ENCODE measurements at regions not wholly inside any gene's neighbourhood (a gene's known extent, or its start where the extent isn't known, plus 50 kb on each side); places are given as distances from the start of the nearest gene placed in this dataset.

- Histone ChIP-seq H3K4me2 (no peak overlapping the region), H3K27ac (ENCODE audit: low read depth) (no peak overlapping the region), H3K9me2 (ENCODE audit: insufficient read depth) (peaks cover 6% of the 10 kb centered on the region; the same call in 1 of the 2 replicates), H2AFZ (0 out of 2 replicates have a peak overlapping the region, but pooled peaks have one; percentile 23), H3F3A (replicated peaks; ENCODE audit: low read depth) (no peaks in the 10 kb centered on the region), H3K79me2 (replicated peaks; ENCODE audit: insufficient read depth) (no peaks in the 10 kb centered on the region), H3K27me3 (ENCODE audit: insufficient read depth) (no peaks in the 10 kb centered on the region), H3K4me1 (ENCODE audit: insufficient read depth) (peaks cover 17% of the 10 kb centered on the region), H3K4me3 (no peak overlapping the region), H4K20me1 (replicated peaks; ENCODE audit: insufficient read depth) (no peaks in the 10 kb centered on the region), H3K36me3 (ENCODE audit: insufficient read depth) (no peaks in the 10 kb centered on the region)
- H3K27ac Mint-ChIP-seq, result no peak overlapping the region
- H3K27me3 Mint-ChIP-seq (ENCODE audit: insufficient read depth, low read depth, poor library complexity), result no peaks in the 10 kb centered on the region
- H3K4me3 Mint-ChIP-seq, result no peak overlapping the region
- DNase-seq (ENCODE audit: low spot score) (no peak), ATAC-seq (no peak)
- TF ChIP-seq ETS1 (IDR thresholded peaks at IDR 0.05) (no peak), ZNF462 (CRISPR knock-in tag; IDR thresholded peaks at IDR 0.05) (no peak), CTCF (conservative IDR thresholded peaks at IDR 0.05; ENCODE audit: low read depth in 2 of 2) (no peak), EZH2phosphoT487 (IDR thresholded peaks at IDR 0.05; ENCODE audit: unreplicated experiment) (no peak), EZH2 (IDR thresholded peaks at IDR 0.05; ENCODE audit: low read depth, unreplicated experiment) (no peak), REST (IDR thresholded peaks at IDR 0.05; ENCODE audit: unreplicated experiment) (no peak), STAT1 (IDR thresholded peaks at IDR 0.05; ENCODE audit: unreplicated experiment) (no peak), POLR2AphosphoS5 (IDR thresholded peaks at IDR 0.05; ENCODE audit: low read depth) (no peak), ZNF331 (CRISPR knock-in tag; IDR thresholded peaks at IDR 0.05; ENCODE audit: low read depth) (no peak), CREB1 (CRISPR knock-in tag; IDR thresholded peaks at IDR 0.05; ENCODE audit: low read depth) (no peak), ZNF114 (CRISPR knock-in tag; IDR thresholded peaks at IDR 0.05) (no peak), NANOG (IDR thresholded peaks at IDR 0.05; ENCODE audit: borderline replicate concordance) (no peak), JUNB (IDR thresholded peaks at IDR 0.05; ENCODE audit: unreplicated experiment) (no peak)
- no peaks in the 10 kb centered on the region for H3K36me3 Mint-ChIP-seq (ENCODE audit: low read depth)
- H3K4me1 Mint-ChIP-seq, result peaks cover 18% of the 10 kb centered on the region
- H3K9me3 Mint-ChIP-seq, result no peaks in the 10 kb centered on the region; the same call in 2 of the 3 replicates
These were observed 189.8 kb downstream of the JRKL start for GRCh38 chr11:96579656-96580055.

All from GM23338 (cell line).